GM19023 (cell line): ENCODE measurements at regions not wholly inside any gene's neighbourhood (a gene's known extent, or its start where the extent isn't known, plus 50 kb on each side); places are given as distances from the start of the nearest gene placed in this dataset.

Experiments
- ATAC-seq: cut with Tn5 transposase; IDR thresholded peaks from one replicate; pipeline ENCODE4 v1.9.1; 2021; ENCODE audit warnings: mild to moderate bottlenecking, moderate library complexity; ENCODE audit not compliant: unreplicated experiment

DNA sequence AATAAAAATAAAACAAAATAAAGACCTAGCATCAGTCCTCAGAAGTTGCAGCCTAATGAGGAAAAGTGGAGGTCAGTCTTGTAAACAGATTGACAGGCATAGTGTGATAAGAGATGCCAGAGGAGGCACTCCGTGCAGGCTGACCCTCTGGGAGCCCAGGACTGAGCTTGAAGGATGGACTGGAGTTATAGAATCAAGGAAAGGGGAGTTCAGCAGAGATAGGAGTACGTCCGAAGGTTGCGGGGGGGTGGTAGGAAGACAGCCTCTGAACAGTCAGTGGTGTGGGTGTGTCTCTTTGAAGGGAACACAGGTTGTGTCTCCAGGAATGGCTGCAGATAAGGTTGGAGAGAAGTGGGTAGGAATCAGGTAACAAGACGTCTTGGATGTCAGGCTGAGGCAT, 126.1 kb upstream of the CPEB4 start:
- ATAC-seq: no peak

DNA sequence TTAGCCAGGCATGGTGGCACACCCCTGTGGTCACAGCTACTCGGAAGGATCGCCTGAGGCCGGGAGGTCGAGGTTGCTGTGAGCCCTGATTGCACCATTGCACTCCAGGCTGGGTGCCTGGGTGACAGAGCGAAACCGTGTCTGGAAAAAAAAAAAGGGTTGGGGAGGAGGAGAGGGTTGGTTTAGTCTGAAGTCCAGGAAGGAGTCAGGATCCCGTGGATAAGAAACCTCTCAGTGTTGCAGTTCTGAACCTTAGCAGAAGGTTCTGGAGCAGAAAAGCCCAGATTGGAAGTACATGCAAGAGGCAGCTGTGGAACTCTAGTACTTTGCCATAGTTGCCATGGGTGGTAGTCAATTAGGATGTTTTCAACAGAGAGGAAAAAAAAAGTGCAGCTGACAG, 125.2 kb upstream of the CPEB4 start:
- no peak for ATAC-seq

DNA sequence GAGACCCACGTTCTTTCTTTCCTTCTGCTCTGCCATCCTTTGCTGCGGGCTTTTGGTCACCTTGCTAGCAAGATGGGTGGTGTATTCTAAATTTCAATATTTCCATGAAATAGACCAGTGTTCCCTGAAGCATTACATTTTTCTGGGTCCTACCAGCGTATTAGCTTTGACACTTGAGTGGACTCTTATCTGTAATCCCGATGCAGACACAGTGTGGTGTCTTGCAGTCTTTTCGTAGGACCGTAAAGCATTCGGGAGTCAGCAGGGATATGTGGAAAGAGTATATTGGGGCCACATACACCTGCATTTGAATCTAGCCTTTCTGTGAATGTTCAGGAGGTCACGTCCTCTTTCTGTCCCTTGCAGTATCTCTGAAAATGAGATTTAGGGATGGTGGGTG, 124.7 kb upstream of the CPEB4 start:
- ATAC-seq: no peak

DNA sequence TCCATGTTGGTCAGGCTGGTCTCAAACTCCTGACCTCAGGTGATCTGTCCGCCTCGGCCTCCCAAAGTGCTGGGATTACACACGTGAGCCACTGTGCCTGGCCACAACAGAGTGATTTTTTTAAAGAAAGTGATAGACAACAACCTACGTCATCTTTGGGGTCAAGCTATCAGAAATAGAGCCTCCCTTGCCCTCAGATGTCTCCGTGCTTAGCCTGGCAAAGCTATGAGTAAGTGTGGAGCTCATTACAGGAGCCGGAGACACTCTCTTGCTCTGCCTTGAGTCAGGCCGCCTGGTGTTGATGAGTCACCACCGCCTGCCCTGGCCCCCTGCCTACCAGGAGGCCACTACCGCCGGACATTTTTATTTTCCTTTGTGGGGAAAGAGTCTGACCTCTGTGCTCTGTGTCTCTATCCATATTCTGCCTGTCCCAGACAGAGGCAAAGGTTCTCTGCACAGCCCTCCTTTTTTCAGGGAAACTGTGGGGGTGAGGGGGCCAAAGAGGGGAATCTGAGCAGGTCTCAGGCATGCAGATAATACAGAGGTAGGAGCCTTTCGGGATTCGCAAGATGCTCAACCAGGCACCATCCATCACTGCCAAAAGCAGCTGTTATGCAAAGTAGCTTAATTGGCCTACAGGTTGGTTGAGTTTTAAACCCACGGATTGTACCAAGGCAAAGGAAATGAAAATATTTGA, 123.7 kb upstream of the CPEB4 start:
- ATAC-seq: no peak

DNA sequence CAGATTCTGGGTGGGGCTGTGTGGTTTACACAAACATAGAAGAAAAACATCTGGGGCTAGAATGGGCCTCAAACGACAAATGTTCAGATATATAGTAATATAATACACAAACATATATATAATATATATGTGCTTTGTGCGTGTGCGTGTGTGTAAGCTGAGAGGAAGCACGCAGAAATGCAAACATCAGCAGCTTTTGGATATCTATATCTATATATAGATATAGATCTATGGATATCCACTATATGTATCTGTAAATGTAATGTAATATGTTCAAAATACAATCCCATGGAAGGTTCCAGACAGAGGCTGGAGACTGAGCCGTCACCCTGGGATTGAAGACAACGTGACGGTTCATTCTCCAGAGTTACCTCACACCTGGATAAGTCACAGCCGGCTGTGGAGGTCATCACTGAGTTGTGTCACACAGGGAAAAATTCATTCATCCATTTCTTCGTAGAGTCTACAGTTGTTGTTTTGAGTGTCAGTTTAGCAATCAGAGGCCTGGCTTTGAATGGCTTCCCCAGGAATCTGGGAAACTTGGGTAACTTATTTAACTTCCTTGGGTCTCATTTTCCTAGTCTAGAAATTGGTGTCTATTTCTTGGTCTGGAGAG, 123.0 kb upstream of the CPEB4 start:
- ATAC-seq: no peak

DNA sequence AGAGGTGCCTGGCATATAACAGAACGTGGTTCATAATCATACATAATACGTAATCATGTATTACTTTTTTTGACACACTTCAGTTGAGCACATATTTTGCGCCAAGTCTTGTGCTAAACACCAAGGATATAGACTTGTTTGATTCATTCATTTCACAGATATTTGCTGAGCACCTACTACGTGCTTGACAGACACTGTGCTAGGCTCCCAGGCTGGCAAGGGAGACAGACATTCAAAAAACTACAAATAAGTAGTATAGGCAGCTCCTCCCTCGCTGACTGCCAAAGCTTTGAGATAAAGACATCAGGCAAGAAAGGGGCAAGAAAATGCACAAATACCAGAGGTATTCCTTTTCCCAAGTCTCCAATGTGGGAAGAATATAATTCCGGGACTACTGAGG, 122.5 kb upstream of the CPEB4 start:
- ATAC-seq: no peak

DNA sequence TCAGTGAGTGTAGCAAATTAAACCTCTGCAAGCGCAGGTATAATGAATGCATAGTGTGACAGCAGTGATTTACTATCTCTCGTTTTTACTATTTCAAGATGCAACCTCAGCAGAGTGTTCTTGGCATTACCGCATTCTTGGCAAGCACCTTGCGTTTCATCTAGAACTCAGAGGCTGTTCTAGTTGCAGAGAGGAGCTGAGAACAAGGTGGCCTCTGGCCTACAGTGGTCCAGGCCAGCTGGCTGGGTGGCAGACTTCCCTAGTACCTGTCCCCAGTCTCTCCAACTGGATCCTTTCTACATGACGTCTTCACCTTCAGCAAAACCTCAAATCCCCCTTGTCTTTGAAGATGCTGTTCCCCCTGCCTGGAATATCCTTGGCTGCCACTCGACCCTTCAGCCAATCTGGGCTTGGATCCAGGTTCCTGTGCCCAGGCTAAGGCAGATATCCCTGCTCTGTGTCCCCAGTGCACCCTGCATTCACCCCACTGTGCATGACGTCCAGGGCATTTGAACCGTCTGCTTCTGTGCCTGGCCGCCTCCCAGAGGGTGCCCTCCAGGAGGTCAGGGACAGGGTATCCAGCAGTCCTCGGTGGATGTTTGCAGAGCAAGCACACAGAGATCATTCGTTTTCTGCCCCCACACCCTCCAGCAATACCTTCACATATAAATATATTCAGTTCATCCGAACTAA, 120.4 kb upstream of the CPEB4 start:
- no peak for ATAC-seq

DNA sequence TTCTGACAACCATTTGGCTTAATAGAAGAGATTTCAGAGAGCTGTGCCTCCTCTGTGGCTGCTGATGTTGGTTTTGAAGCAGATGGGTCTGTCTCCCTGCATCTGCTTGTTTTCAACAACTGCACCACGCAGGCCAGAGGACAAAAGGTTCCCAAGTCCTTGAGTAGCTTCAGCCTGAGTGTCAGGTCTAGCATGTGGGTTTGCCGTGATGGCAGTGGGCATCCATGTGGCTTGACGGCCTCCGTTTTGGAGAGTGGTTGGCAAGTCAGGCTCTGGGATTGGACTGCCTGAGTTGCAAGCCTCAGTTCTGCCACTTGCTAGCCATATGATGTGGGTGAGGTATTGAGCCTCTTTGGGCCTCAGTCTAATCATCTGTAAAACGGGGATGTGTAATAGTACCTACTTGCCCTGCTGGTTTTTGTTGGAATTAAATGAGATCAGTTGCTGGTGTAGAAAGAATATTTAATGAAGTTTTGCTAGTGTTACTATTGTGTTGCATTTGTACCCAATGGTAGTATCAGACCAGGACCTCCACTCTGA, 119.8 kb upstream of the CPEB4 start:
- no peak for ATAC-seq

DNA sequence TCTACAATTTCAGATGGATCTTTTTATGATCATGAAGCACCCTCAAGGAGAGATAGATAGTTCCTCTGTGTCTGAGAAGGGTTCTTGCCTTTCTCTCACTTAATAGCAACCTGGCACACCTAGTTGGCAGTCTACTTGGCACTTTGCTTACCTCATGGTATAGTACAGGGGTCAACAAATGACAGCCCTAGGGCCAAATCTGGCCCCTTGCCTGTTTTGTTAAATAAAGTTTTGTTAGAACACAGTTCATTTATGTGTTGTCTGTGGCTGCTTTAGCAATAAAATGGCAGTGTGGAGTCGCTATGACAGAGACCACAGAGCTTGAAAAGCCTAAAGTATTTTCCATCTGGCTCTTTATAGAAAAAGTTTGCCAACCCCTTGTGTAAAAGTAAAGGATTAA, 119.3 kb upstream of the CPEB4 start:
- no peak for ATAC-seq

DNA sequence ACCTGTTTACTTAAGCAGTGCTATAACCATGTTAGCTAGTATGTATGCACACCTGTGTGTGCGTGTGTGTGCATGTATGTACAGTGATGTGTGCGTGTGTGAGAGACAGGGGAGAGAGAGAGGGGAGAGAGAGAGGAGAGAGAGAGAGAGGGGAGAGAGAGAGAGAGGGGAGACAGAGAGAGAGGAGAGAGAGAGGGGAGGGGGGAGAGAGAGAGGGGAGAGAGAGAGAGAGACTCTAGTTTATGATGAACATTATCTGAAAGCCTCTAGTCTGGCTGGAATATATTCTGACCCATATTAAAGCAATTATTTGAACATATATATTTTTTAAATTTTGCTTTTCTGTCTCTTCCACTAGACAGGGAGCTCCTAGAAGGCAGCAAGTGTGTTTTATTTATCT, 117.5 kb upstream of the CPEB4 start:
- no peak for ATAC-seq

DNA sequence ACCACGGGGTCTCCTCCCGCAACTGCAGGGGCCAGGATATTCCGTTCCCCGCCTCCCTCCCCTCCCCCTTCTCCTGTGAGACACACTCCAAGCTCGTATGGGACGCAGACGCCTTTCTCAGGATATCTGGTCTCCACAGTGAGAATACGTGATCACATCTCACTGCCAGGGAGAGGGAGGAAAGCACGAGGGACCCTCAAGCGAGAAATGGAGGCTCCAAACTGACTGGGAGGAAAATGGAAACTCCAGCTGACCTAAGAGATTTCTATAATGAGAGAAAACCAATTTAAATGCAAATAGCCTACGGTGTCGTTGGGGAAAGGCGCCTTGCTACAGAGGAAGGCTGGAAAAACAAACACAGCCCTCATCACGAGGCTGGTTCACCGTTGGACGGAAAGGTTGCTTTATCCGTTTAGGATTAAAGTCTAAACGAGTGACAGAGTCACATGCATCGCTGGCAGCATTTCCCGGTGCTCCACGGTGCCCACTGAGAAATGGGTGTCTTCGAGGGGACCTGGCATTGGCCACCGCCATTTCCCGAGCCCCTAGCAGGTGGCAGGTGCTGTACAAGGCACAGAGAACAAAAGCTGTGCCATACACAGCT, 116.9 kb upstream of the CPEB4 start:
- no peak for ATAC-seq

DNA sequence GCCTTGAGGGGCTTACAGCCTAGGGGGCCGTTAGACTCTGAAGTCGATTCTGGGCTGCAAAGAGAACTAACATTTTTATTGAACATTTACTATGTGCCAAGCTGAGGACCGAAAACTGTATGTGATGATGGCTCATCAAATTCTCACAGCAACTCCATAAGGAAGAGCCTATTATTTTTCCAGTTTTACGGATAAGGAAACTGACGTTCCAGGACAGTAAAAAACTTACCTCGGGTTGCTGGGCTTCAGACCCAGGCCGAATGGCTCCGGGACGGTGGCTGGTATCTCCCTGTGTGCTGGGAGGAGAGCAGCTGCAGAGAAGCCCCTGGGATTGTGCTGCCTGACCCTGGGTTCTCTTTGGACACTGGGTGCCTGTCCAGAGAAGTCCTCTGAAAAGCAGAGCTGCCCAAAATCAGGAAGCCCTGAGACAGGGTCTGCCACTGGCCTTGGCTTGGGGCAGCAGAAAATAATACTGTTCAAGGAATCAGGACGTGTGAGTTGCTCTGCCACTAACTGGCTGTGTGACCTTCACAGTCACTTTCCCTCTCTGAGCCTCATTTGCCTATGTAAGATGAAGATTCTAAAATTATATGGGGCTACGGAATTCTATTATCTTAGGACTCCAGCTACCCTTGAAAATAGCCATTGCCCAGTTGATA, 116.3 kb upstream of the CPEB4 start:
- no peak for ATAC-seq

DNA sequence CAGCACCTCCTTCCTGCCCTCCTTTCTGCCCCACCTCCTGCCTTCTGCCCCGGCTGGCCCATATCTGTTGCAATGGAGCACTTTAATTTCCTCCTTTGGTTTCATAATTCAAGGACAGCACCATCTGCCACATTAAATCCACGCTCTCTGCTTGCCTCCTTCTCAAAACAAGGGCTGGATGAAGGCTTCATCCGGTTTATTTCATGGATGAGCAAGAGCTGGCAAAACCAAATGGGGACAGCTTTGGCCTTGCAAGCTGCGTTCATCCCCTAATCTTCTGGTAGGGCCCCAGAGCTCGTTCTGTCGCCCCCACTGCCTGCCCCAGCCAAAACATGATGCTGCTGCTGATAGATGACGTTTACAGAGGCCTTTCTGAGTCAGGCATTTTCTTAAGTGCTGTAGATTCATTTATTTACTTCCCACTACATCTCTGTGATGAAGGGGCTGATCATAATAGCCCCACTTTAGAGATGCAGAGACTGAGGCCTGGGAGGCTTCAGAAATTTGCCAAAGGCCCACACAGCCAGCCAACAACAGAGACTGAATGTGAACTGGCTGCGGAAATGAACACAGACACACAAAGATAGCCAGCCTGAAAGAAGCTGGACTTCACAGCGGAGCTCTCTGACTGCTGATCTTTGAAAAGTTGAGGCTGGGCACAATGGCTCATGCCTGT, 115.6 kb upstream of the CPEB4 start:
- ATAC-seq: no peak

DNA sequence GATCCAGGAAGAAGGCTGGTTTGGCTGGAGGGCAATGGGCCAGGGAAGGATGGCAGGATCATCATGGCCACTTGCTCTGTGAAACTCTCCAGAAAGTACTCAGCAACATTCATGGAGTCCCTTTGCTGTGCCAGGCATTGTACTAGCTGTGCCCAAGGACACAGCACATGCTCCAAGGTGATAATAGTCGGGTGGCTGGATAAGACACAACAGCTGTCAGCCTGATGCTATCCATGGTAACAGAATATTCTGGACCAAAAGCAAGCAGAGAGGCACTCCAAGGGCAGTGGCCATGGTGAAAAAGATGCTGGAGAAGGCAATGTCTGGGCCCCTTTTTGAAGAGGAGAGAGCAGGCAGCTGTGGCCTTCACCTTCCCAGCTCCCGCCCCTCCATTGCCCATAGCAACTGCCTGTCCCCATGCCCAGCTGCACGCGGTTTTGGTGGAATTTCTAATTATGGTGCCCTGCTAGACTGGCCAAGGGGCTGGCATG, 113.8 kb upstream of the CPEB4 start:
- no peak for ATAC-seq

DNA sequence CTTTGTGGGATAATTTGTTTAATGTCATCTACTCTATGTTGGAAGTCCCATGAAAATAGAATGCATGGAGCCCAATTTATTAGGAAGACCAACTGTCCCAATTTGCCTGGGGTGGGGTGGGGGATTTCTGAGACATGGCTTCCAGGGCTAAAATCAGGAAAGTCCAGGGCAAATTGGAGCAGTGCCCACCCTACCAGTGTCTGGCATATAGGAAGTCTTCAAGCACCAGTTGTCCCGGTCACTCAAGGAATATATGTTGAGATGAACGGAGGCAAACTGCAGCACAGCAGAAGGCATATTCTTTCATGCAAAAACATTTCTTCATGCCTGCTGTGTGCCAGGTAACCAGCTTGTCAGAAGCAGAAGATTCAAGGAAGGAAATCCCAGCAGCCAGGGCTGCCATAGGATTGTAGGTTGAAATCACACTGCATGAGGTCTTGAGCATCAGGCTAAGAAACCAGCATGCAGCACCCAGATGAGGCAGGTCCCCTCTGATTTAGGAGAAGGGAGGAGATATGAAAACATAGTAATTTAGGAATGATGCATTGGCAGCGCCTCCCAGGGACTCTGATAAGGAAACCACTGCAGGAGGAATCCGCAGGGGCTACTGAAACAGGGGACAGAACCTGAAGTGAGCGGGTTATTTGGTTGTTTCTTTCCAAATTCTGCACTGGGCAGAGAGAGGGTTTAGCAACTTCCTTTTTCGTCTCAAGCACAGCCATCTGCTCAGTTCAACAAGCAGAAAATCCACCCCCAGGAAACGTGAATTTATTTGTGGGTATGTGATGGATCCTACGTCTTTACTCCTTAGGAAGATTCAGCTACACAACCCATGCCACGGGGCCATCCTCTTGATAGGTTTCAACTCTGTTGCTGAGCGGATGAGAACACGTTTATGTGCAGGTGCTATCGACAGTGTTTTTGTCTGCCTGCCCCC, 112.6 kb upstream of the CPEB4 start:
- no peak for ATAC-seq

DNA sequence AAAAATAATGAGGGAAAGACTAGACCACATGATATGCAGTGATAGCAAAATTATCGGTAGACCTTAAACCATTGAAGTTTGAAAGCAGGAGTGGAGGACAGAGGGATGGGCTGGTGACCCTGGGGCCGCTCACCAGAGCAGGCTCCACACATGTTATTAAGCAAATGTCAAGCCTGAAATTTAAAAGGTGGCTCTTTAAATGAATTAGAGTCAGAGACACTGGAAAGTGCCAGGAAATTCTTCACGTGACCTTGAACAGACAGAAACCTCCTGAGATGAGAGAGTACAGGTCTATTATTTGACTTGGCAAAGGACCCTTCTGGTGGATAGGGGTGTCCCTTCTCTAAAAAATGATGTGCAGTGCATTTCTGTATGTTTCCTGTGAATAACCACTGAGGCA, 111.0 kb upstream of the CPEB4 start:
- ATAC-seq: no peak

DNA sequence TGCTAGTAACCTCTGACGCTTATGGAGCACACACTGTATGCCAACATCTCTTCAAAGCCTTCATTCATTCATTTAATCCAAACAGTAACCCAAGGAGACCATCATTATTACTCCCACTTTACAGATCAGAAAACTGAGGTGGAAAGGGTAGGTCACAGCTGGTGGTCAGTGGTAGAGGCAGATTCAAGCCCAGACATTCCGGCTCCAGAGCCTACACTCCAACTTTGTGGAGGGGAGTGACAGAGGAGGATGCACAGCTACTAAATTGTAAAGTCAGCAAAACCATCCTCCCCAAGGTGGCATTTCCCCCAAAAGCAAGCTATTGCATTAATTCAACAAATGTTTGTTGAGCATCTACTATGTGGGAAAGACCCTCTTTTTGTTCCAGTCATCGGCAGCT, 110.5 kb upstream of the CPEB4 start:
- ATAC-seq: no peak

DNA sequence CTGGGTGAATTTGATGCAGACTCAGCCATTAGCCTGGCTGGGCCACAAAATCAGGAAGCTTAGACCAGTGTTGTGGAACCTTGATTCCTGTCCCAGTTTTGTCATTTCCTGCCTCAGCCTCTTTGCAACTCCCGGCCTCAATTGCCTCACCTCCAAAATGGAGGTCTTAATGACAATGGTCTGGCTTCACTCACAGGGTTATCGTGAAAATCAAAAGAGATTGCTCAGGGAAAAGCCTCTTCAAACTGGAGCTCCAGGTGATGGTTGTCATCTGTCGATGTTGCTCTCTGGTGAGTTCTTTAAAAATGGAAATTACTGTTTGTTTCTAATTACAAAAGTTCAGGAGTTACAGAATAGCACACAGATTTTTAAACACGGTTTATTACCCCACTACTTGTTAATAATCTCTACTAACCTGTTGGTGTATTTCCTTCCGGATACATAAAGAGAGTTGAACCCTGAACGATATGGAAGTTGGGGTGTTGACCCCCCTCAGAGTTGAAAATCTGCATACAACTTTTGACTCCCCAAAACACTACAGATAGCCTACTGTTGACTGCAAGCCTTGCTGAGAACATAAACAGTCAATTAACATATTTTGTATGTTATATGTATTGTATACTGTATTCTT, 109.9 kb upstream of the CPEB4 start:
- ATAC-seq: no peak

DNA sequence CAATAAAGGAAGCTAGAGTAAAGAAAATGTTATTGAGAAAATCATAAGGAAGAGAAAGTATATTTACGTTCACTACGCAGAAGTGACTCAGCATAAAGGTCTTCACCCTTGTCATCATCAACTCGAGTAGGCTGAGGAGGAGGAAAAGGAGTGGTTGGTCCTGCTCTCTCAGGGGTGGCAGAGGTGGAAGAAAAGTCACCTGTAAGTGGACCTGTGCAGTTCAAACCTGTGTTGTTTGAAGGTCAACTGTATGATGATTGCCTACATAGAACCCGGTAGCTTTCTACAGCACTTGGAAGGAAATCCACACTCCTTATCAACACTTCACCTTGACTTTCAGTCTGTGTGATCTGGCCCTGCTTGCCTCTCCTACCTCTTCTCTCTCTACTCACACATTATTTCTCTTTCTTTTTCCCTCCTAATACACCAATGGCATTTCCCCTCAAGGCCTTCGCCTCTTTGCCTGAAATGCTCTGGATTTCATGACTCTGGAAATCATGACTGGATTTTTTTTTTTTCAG, 109.3 kb upstream of the CPEB4 start:
- no peak for ATAC-seq
